ENCODE measurements at regions not wholly inside any gene's neighbourhood (a gene's known extent, or its start where the extent isn't known, plus 50 kb on each side); places are given as distances from the start of the nearest gene placed in this dataset.

DNA sequence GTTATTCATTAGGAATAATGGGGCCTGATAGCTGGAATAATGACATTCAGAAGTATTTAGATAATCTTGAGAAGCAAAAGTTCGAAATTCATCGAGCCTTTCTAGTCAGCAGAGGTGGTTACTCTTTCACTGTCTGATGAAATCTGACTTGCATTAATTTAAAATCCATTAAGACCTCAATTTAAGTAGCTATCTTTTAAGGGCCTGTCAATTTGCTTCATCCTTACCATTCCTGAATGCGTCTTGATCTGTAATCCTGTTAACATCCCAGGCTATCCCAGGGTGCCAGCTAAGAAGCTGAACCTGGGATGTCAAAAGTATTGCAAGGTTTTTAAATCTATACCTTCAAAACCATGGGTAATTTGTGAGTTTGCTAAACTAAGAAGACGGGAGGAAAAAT, 1491.0 kb upstream of the MIR17HG start:
- H3K9me3 Mint-ChIP-seq (ENCODE audit: low read depth) = peaks cover 11% of the 10 kb centered on the region
- DNase-seq = no peak
- no peaks in the 10 kb centered on the region for H3K4me1 Mint-ChIP-seq
- H3K36me3 Mint-ChIP-seq = no peaks in the 10 kb centered on the region
- CTCF ChIA-PET = no interaction called here
- no peaks in the 10 kb centered on the region for H3K27me3 Mint-ChIP-seq
- H3K4me3 Mint-ChIP-seq = no peak overlapping the region
- no peak for ATAC-seq
- no peak overlapping the region for H3K27ac Mint-ChIP-seq

DNA sequence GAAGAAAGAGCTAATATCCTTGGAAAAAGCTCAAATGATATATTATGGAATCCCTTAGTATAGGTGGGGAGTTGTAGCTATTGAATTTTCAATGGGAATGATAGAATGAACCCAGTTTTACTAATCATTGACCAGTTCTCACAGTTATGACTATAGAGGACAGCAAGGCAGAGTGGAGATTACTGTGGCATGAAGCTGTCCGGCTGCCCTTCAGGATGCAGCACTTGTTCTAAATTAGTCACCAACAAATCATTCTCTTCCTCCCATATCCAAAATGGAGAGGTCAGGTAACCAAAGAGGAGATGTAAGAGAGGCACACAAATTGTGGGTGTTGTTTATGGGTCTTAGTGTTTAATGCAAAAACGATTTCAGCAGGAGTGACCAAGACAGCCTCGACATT, 1490.0 kb upstream of the MIR17HG start:
- Mint-ChIP-seq H3K27ac (no peak overlapping the region), H3K36me3 (no peaks in the 10 kb centered on the region), H3K4me1 (no peaks in the 10 kb centered on the region), H3K4me3 (no peak overlapping the region), H3K9me3 (ENCODE audit: low read depth) (peaks cover 14% of the 10 kb centered on the region), H3K27me3 (no peaks in the 10 kb centered on the region)
- ATAC-seq (no peak), DNase-seq (no peak)
- CTCF ChIA-PET = no interaction called here

GRCh38 chr13:89862011-89862690, 1485.3 kb upstream of the MIR17HG start:
- CTCF ChIA-PET = interaction anchor here (0.7 kb wide), 1 partner anchor 522 kb away, joined by 3 read pairs; no protein-coding TSS in a partner anchor
- DNase-seq = no peak

DNA sequence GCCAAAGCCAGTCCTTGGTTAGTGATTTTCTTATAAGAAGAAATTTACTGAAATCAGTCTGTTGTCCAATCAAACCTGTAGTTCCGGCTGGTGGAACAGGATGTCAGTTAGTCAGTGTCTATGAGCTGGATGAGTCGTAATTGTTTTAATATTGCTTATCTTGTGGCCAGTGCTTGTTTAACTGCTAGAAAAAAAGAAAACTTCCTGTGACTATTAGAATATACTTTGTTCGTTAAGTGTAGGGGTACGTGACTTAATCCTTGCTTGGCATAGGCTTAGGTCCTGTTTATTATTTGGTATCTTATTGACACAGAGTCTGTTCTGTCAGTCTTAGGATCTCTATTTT, 1484.8 kb upstream of the MIR17HG start:
- Mint-ChIP-seq H3K36me3 (no peaks in the 10 kb centered on the region), H3K9me3 (ENCODE audit: low read depth) (peaks cover 24% of the 10 kb centered on the region), H3K4me1 (no peaks in the 10 kb centered on the region), H3K4me3 (no peak overlapping the region), H3K27ac (no peak overlapping the region), H3K27me3 (no peaks in the 10 kb centered on the region)
- CTCF ChIA-PET = no interaction called here
- no peak for ATAC-seq
- no peak for DNase-seq

More at GRCh38 chr13:89862011-89862690, 1485.3 kb upstream of the MIR17HG start:
- Mint-ChIP-seq H3K9me3 (ENCODE audit: low read depth) (peaks cover 22% of the 10 kb centered on the region), H3K36me3 (no peaks in the 10 kb centered on the region), H3K27me3 (no peaks in the 10 kb centered on the region), H3K4me1 (no peaks in the 10 kb centered on the region), H3K27ac (no peak overlapping the region), H3K4me3 (no peak overlapping the region)
- no peak for ATAC-seq

DNA sequence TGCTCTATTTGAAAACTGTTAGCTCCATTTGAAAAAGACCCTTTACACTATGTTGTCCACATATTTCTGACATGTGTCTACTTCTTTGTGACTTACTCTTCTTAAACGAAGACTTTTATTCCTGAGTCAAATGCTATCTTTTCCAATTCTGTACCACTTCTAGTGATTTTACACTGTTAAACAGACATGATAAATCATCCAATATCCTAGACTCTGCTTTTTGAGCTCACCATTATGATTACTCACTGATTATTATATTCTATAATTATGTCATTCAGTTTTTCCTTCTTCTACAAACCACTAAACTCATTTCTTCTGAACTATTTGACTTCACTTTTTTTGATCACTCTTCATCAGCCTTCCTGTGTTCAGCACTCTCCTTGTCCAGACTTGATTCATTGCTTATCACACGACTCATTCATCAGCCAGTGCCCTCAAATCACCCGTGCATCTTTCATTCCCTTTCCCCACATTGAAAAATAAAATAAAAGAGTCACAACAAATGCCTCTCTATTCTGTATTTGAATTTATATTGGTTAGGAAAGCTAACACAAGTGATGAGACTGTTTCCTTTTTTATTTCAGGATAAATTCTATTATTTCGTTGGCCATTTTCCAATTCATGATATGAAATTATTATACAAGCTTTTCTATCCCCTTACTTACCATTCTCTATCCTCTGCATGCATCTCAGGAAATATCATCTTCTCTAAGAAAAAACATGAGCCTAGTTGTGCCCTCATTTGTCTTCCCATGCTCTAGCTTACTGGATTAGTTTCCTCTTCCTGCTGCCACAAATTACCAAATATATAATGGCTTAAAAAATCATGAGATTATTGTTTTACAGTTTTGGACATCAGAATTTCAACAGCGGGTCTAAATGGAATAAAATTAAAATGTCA, 1482.1 kb upstream of the MIR17HG start:
- no peak overlapping the region for H3K4me3 Mint-ChIP-seq
- DNase-seq = no peak
- no peaks in the 10 kb centered on the region for H3K36me3 Mint-ChIP-seq
- H3K4me1 Mint-ChIP-seq = no peaks in the 10 kb centered on the region
- H3K27me3 Mint-ChIP-seq = no peaks in the 10 kb centered on the region
- CTCF ChIA-PET = no interaction called here
- ATAC-seq = no peak
- no peak overlapping the region for H3K27ac Mint-ChIP-seq
- H3K9me3 Mint-ChIP-seq (ENCODE audit: low read depth) = peaks cover 24% of the 10 kb centered on the region

- no peak for DNase-seq
- CTCF ChIA-PET = no interaction called here
- Mint-ChIP-seq H3K27me3 (no peaks in the 10 kb centered on the region), H3K27ac (no peak overlapping the region), H3K4me1 (no peaks in the 10 kb centered on the region), H3K36me3 (no peaks in the 10 kb centered on the region), H3K9me3 (ENCODE audit: low read depth) (peaks cover 14% of the 10 kb centered on the region), H3K4me3 (no peak overlapping the region)
- no peak for ATAC-seq
Measured at GRCh38 chr13:89869312-89869711, 1478.2 kb upstream of the MIR17HG start.

DNA sequence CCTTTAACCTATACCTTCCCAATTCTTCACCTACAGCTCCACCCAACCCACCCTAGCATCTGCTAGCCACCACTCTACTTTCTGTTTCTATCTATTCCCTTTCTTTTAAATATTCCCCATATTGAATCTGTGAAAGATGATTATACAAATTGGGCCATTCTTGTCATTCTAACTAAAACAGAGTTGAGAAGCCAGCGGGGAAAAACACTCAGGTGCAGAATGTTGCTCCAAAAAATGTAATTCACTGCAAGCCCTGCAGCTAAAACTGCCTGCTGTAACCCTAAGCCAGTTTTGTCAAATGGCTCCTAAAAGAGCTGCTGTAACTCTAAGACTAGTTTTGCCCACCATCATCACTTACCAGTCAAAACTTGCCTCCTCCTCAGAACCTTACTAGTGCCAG, 1468.6 kb upstream of the MIR17HG start:
- no peaks in the 10 kb centered on the region for H3K27me3 Mint-ChIP-seq
- CTCF ChIA-PET = no interaction called here
- peaks cover 5% of the 10 kb centered on the region for H3K9me3 Mint-ChIP-seq (ENCODE audit: low read depth)
- no peak overlapping the region for H3K4me3 Mint-ChIP-seq
- ATAC-seq (no peak), DNase-seq (no peak)
- H3K36me3 Mint-ChIP-seq = no peaks in the 10 kb centered on the region
- no peak overlapping the region for H3K27ac Mint-ChIP-seq
- no peaks in the 10 kb centered on the region for H3K4me1 Mint-ChIP-seq

- no peak for ATAC-seq
- Mint-ChIP-seq H3K27me3 (no peaks in the 10 kb centered on the region), H3K27ac (no peak overlapping the region), H3K4me1 (no peaks in the 10 kb centered on the region), H3K9me3 (ENCODE audit: low read depth) (peaks cover 7% of the 10 kb centered on the region), H3K4me3 (no peak overlapping the region), H3K36me3 (no peaks in the 10 kb centered on the region)
- CTCF ChIA-PET = no interaction called here
- DNase-seq = no peak
Measured at GRCh38 chr13:89880201-89880600, 1467.3 kb upstream of the MIR17HG start.

DNA sequence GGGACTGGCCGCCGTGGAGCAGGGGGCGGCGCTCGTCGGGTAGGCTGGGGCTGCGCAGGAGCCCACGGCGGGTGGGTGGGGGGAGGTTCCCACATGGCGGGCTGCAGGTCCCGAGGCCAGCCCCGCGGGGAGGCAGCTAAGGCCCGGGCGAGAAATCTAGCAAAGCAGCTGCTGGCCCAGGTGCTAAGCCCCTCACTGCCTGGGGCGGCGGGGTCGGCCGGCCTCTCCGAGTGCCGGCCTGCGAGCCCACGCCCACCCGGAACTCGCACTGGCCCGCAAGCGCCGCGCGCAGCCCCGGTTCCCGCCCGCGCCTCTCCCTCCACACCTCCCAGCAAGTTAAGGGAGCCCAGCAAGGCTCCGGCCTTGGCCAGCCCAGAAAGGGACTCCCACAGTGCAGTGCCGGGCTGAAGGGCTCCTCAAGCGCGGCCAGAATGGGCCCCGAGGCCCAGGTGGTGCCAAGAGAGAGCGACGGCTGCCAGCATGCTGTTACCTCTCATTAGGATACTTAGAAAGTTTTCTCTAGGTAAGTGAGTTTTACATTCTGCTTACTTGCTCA, 1463.5 kb upstream of the MIR17HG start:
- Mint-ChIP-seq H3K4me3 (no peak overlapping the region), H3K9me3 (ENCODE audit: low read depth) (peaks cover 8% of the 10 kb centered on the region), H3K36me3 (no peaks in the 10 kb centered on the region), H3K27me3 (no peaks in the 10 kb centered on the region), H3K27ac (no peak overlapping the region), H3K4me1 (no peaks in the 10 kb centered on the region)
- no peak for DNase-seq
- no peak for ATAC-seq
- CTCF ChIA-PET = no interaction called here

DNA sequence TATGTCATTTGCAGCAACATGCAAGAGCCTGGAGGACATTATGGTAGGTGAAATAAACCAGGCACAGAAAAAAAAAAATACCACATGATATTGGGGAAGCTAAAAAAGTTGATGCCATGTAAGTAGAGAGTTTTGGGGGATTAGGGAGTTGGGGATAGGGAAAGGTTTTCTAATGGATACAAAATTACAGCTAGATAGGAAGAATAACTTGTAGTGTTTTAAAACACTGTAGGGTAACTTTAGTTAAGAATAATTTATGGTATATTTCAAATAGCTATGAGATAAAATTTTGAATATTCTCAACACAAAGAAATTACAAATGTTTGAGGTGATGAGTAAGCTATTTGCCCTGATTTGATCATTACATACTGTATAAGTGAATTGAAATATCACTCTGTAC, 1456.7 kb upstream of the MIR17HG start:
- no peak for DNase-seq
- H3K36me3 Mint-ChIP-seq = no peaks in the 10 kb centered on the region
- no peak overlapping the region for H3K27ac Mint-ChIP-seq
- no peaks in the 10 kb centered on the region for H3K4me1 Mint-ChIP-seq
- CTCF ChIA-PET = interaction anchor here (1.1 kb wide), 1 partner anchor 59 kb away, joined by 3 read pairs; no protein-coding TSS in a partner anchor
- H3K27me3 Mint-ChIP-seq = no peaks in the 10 kb centered on the region
- H3K4me3 Mint-ChIP-seq = no peak overlapping the region
- ATAC-seq = no peak
- peaks cover 6% of the 10 kb centered on the region for H3K9me3 Mint-ChIP-seq (ENCODE audit: low read depth)

GRCh38 chr13:89891416-89891815, 1456.1 kb upstream of the MIR17HG start:
- Mint-ChIP-seq H3K4me3 (no peak overlapping the region), H3K27me3 (no peaks in the 10 kb centered on the region), H3K9me3 (ENCODE audit: low read depth) (peaks cover 6% of the 10 kb centered on the region), H3K4me1 (no peaks in the 10 kb centered on the region), H3K36me3 (no peaks in the 10 kb centered on the region), H3K27ac (no peak overlapping the region)
- DNase-seq = no peak
- CTCF ChIA-PET = interaction anchor here (1.1 kb wide), 1 partner anchor 59 kb away, joined by 3 read pairs; no protein-coding TSS in a partner anchor
- ATAC-seq = no peak

DNA sequence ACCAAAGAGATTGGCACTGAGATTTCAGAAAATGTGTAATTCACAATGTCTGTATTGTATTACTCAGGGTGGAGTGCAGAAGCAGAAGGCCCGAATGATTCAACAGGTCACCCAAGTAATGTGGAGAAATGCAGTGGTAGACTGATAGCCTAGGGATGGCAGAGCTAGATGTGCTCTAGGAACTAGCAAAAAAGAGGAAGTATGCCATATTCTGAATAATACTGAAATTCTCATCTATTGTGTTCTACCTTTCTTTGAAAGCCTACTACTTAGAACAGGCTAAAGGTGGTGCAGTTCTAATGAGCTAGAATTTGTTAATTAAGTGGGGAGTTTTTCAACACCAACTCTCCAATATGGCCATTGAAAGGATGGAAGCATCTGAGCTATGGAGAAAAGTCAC, 1449.8 kb upstream of the MIR17HG start:
- Mint-ChIP-seq H3K27me3 (no peaks in the 10 kb centered on the region), H3K9me3 (ENCODE audit: low read depth) (peaks cover 10% of the 10 kb centered on the region), H3K4me3 (no peak overlapping the region), H3K27ac (no peak overlapping the region), H3K36me3 (no peaks in the 10 kb centered on the region), H3K4me1 (no peaks in the 10 kb centered on the region)
- no peak for DNase-seq
- CTCF ChIA-PET = no interaction called here
- ATAC-seq = no peak

DNA sequence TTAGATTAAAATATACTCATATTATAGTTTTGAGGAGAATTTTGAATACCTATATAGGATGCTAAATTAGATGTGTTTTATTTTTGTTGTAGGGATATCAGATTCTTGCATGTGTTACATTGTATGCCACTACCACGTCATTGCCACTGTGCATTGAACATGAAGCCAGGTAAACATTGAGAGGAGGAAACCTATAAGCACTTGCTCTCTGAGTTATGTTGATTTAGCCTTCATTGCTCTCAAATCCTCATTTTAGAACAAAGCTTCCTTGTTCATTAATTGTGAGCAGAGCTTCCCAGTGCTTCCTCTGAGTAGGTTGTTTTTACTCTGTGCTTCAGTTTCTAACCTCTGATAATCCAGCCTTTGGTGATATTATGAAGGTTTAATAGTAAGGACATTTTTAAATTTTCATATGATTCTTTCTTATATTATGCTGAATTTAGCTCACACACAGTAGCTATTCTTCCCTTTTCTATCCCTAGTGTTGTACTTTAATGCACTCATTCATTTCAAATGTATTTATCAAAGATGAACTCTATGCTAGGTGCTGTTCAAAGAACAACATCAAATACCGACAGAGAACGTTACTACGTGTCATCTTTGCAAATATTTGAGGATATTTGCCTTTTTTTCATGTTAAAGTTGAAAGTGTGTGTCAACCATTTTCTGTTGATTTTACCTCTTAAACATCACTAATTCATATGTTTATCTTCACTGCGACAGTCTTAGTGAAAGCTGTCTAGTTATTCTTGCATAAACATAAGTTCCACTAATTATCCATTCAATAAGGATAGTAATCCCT, 1448.0 kb upstream of the MIR17HG start:
- CTCF ChIA-PET = no interaction called here
- Mint-ChIP-seq H3K9me3 (ENCODE audit: low read depth) (peaks cover 10% of the 10 kb centered on the region), H3K27me3 (no peaks in the 10 kb centered on the region), H3K4me1 (no peaks in the 10 kb centered on the region), H3K27ac (no peak overlapping the region), H3K4me3 (no peak overlapping the region), H3K36me3 (no peaks in the 10 kb centered on the region)
- DNase-seq (no peak), ATAC-seq (no peak)

All from activated CD8-positive, alpha-beta memory T cell treated with anti-CD3 and anti-CD28 coated beads, Interleukin-2, amount 10 ng/mL, durations not matched to agents 7 days and 5 days (primary cell).